ENCODE measurements at regions not wholly inside any gene's neighbourhood (a gene's known extent, or its start where the extent isn't known, plus 50 kb on each side); places are given as distances from the start of the nearest gene placed in this dataset.

GRCh38 chr1:14238472-14239307 is 359.8 kb upstream of the KAZN start:
- DNase-seq (ENCODE audit: low read depth, low spot score) = no peak
- H3K4me3 ChIP-seq (ENCODE audit: low read depth, low read length) = no peak overlapping the region
- TF ChIP-seq CTCF (IDR thresholded peaks at IDR 0.05; ENCODE audit: low read depth, low read length) = no peak
- in situ Hi-C loops (cut with HindIII; ENCODE audit: low sequenced_read_pairs) = no loop called here

- TF ChIP-seq CTCF (IDR thresholded peaks at IDR 0.05; ENCODE audit: low read depth, low read length) = no peak
- no peak for DNase-seq (ENCODE audit: low read depth, low spot score)
- H3K4me3 ChIP-seq (ENCODE audit: low read depth, low read length) = no peak overlapping the region
- in situ Hi-C loops (cut with HindIII; ENCODE audit: low sequenced_read_pairs) = no loop called here
These were observed 358.2 kb upstream of the KAZN start for GRCh38 chr1:14240265-14240664.

- no peak for TF ChIP-seq CTCF (IDR thresholded peaks at IDR 0.05; ENCODE audit: low read depth, low read length)
- in situ Hi-C loops (cut with HindIII; ENCODE audit: low sequenced_read_pairs) = no loop called here
- no peak overlapping the region for H3K4me3 ChIP-seq (ENCODE audit: low read depth, low read length)
- DNase-seq (ENCODE audit: low read depth, low spot score) = peak; percentile 3
These were observed 356.4 kb upstream of the KAZN start for GRCh38 chr1:14242123-14242522.

GRCh38 chr1:14242870-14243269 is 355.6 kb upstream of the KAZN start:
- DNase-seq (ENCODE audit: low read depth, low spot score) = no peak
- in situ Hi-C loops (cut with HindIII; ENCODE audit: low sequenced_read_pairs) = no loop called here
- no peak overlapping the region for H3K4me3 ChIP-seq (ENCODE audit: low read depth, low read length)
- TF ChIP-seq CTCF (IDR thresholded peaks at IDR 0.05; ENCODE audit: low read depth, low read length) = no peak

GRCh38 chr1:14245954-14246353 is 352.5 kb upstream of the KAZN start:
- TF ChIP-seq CTCF (IDR thresholded peaks at IDR 0.05; ENCODE audit: low read depth, low read length) = no peak
- no peak for DNase-seq (ENCODE audit: low read depth, low spot score)
- in situ Hi-C loops (cut with HindIII; ENCODE audit: low sequenced_read_pairs) = no loop called here
- H3K4me3 ChIP-seq (ENCODE audit: low read depth, low read length) = no peak overlapping the region

- no peak for DNase-seq (ENCODE audit: low read depth, low spot score)
- no peak overlapping the region for H3K4me3 ChIP-seq (ENCODE audit: low read depth, low read length)
- in situ Hi-C loops (cut with HindIII; ENCODE audit: low sequenced_read_pairs) = no loop called here
- no peak for TF ChIP-seq CTCF (IDR thresholded peaks at IDR 0.05; ENCODE audit: low read depth, low read length)
These were observed 352.0 kb upstream of the KAZN start for GRCh38 chr1:14246471-14246870.

Measured in astrocyte of the spinal cord (primary cell).